HG03159 (cell line): ENCODE measurements at regions not wholly inside any gene's neighbourhood (a gene's known extent, or its start where the extent isn't known, plus 50 kb on each side); places are given as distances from the start of the nearest gene placed in this dataset.

Experiments used
- ATAC-seq: cut with Tn5 transposase; IDR thresholded peaks from one replicate; pipeline ENCODE4 v1.9.1; 2021; ENCODE audit warnings: mild to moderate bottlenecking, moderate library complexity; ENCODE audit not compliant: unreplicated experiment

GRCh38 chr13:77384999-77385398, 58.1 kb upstream of the MYCBP2 start:
- no peak for ATAC-seq

GRCh38 chr13:77383097-77383496, 56.2 kb upstream of the MYCBP2 start:
- ATAC-seq = no peak

- no peak for ATAC-seq
Observed at GRCh38 chr13:77381059-77381458, 54.2 kb upstream of the MYCBP2 start.

GRCh38 chr13:77379508-77379907, 52.6 kb upstream of the MYCBP2 start:
- ATAC-seq = no peak

GRCh38 chr13:77378662-77379061, 51.8 kb upstream of the MYCBP2 start:
- ATAC-seq = no peak

- no peak for ATAC-seq
Observed at GRCh38 chr13:77377016-77377415, 50.1 kb upstream of the MYCBP2 start.
